Tibial artery (tissue), 4 donors: ENCODE measurements at regions not wholly inside any gene's neighbourhood (a gene's known extent, or its start where the extent isn't known, plus 50 kb on each side); places are given as distances from the start of the nearest gene placed in this dataset.

Experiments
- DNase-seq, 2 donors: peaks; one replicate each; pipeline ENCODE4 v3.0.0-alpha.2; 2019
- H3K27ac ChIP-seq, 2 donors: fragments of 200-600 bp; sonication (generic) in 1 of 2; 1 replicate in 1 of 2; 2 replicates in 1 of 2; pipeline ENCODE4 v1.5.1; 2018 to 2019; ENCODE audit warnings: mild to moderate bottlenecking in 1 of 2
- H3K27me3 ChIP-seq, 2 donors: fragments of 200-600 bp; sonication (generic) in 1 of 2; one replicate each; pipeline versions ENCODE4 v1.5.1 to v1.6.0; 2016 to 2019
- H3K36me3 ChIP-seq, 3 donors: fragments of 200-600 bp; sonication (generic) in 2 of 3; one replicate each; pipeline ENCODE4 v1.5.1; 2016 to 2019; ENCODE audit warnings: mild to moderate bottlenecking in 2 of 3
- H3K4me1 ChIP-seq, 4 donors: fragments of 200-600 bp; sonication (generic) in 2 of 4; 1 replicate in 3 of 4; 2 replicates in 1 of 4; pipeline ENCODE4 v1.5.1; 2016 to 2019
- H3K4me3 ChIP-seq, 2 donors: fragments of 200-600 bp; sonication (generic) in 1 of 2; 1 replicate in 1 of 2; 2 replicates in 1 of 2; pipeline ENCODE4 v1.5.1; 2018 to 2019; ENCODE audit warnings: mild to moderate bottlenecking in 2 of 2
- H3K9me3 ChIP-seq, 3 donors: fragments of 200-600 bp; sonication (generic) in 1 of 3; one replicate each; pipeline ENCODE4 v1.5.1; 2016 to 2019
- CTCF ChIP-seq, 2 experiments: fragments of 200-600 bp in 1 of 2; fragments of 450-650 bp in 1 of 2; IDR thresholded peaks; one replicate each; pipeline ENCODE4 v1.5.1; 2017 to 2019; ENCODE audit warnings: antibody characterized with exemption in 2 of 2, mild to moderate bottlenecking in 1 of 2, moderate library complexity in 1 of 2
- intact Hi-C: fragments of 100-400 bp; cut with DNase I; formaldehyde crosslinking; loops from one replicate; pipeline ENCODE4 v1.15.0; 2023; ENCODE audit warnings: low total_unique reads

DNA sequence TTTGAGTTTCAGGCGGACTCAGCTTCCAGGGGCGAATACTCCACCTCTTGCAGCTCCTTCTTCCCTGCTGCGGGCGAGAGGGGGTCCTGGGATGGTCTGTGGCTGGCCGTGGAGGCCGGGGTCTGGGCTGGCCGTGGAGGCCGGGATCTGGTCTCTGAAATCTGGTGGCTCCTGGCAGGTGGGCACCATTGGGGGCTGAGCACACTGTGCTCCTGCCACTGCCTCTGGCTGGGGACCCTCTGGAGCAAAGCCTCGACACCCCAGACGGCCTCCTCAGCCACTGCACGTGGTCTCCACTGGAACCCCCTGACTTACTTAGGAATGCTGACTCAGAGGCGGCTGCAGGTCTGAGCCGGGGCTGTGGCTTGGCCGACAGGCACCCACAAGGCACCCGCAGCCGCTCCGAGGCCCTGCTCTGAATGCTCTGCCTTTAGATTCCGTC is 100.1 kb upstream of the ALKAL2 start:
- intact Hi-C loops: no loop called here
- TF ChIP-seq CTCF (IDR thresholded peaks at IDR 0.05): no peak
- no peaks in the 10 kb centered on the region for H3K27me3 ChIP-seq
- no peak for DNase-seq
- H3K27ac ChIP-seq: no peak overlapping the region
- H3K4me3 ChIP-seq: no peak overlapping the region
- H3K36me3 ChIP-seq: no peaks in the 10 kb centered on the region
- peaks cover 0 to 11% (median 4%) of the 10 kb centered on the region in 4 donors for H3K4me1 ChIP-seq
- H3K9me3 ChIP-seq: no peaks in the 10 kb centered on the region

DNA sequence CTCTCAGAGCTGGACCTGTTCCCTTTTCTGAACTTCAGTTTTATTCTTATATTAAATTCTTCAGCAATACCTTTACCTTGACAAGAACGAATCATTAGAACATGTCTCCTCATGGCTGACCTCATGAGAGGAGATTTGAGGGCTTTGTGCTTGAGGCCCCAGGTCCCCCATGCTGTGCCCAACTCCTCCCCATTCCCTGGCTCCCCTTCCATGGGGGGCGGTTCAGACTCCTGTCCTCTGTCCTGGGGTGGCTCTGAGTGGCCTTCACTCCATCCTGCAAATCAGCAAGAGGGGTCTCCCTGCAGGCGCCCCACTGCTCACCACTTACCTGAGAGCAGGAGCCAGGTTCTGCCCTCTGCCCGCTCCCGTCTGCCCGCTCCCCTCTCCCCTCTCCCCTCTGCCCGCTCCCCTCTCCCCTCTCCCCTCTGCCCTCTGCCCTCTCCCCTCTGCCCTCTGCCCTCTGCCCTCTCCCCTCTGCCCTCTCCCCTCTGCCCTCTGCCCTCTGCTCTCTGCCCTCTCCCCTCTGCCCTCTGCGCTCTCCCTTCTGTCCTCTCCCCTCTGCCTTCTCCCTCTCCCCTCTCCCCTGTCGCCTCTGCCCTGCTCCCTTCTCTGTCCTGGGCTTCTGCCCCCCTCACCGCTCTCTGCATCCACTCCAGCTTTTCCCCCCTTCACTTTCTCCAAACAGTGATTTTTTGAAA is 98.7 kb upstream of the ALKAL2 start:
- no peaks in the 10 kb centered on the region for H3K27me3 ChIP-seq
- no peaks in the 10 kb centered on the region for H3K9me3 ChIP-seq
- no peak overlapping the region for H3K27ac ChIP-seq
- DNase-seq: no peak
- H3K4me1 ChIP-seq: peaks cover 0 to 18% (median 4%) of the 10 kb centered on the region in 4 donors
- intact Hi-C loops: no loop called here
- no peak overlapping the region for H3K4me3 ChIP-seq
- TF ChIP-seq CTCF (IDR thresholded peaks at IDR 0.05): no peak
- H3K36me3 ChIP-seq: no peaks in the 10 kb centered on the region

GRCh38 chr2:385785-386184 is 97.9 kb upstream of the ALKAL2 start:
- TF ChIP-seq CTCF (IDR thresholded peaks at IDR 0.05): no peak
- no peak for DNase-seq
- Histone ChIP-seq H3K9me3 (no peaks in the 10 kb centered on the region), H3K27me3 (no peaks in the 10 kb centered on the region), H3K4me3 (no peak overlapping the region), H3K36me3 (no peaks in the 10 kb centered on the region), H3K27ac (peak overlapping the region in 1 of 2 donors; percentile 44), H3K4me1 (peaks cover 0 to 18% (median 4%) of the 10 kb centered on the region in 4 donors)
- intact Hi-C loops: no loop called here

GRCh38 chr2:385061-385460 is 97.2 kb upstream of the ALKAL2 start:
- intact Hi-C loops: no loop called here
- no peak overlapping the region for H3K4me3 ChIP-seq
- no peak for TF ChIP-seq CTCF (IDR thresholded peaks at IDR 0.05)
- no peaks in the 10 kb centered on the region for H3K9me3 ChIP-seq
- peaks cover 0 to 18% (median 4%) of the 10 kb centered on the region in 4 donors for H3K4me1 ChIP-seq
- no peak overlapping the region for H3K27ac ChIP-seq
- DNase-seq: no peak
- H3K27me3 ChIP-seq: no peaks in the 10 kb centered on the region
- no peaks in the 10 kb centered on the region for H3K36me3 ChIP-seq

- Histone ChIP-seq H3K4me1 (peaks cover 0 to 18% (median 4%) of the 10 kb centered on the region in 4 donors), H3K9me3 (no peaks in the 10 kb centered on the region), H3K27ac (peak overlapping the region; percentile 41 to 50), H3K27me3 (no peaks in the 10 kb centered on the region), H3K36me3 (no peaks in the 10 kb centered on the region), H3K4me3 (peak overlapping the region in 1 of 2 donors; percentile 33)
- TF ChIP-seq CTCF (IDR thresholded peaks at IDR 0.05): no peak
- intact Hi-C loops: no loop called here
- DNase-seq: no peak
Measured at GRCh38 chr2:383888-384287, 96.0 kb upstream of the ALKAL2 start.
